Left renal cortex interstitium (tissue), 4 donors: ENCODE measurements at regions not wholly inside any gene's neighbourhood (a gene's known extent, or its start where the extent isn't known, plus 50 kb on each side); places are given as distances from the start of the nearest gene placed in this dataset.
"Not testable (repeated sequence)": the region's sequence is repeated elsewhere in the genome, so short reads cannot be mapped to it uniquely, and the experiment has no call there.

ENCODE experiments used
- DNase-seq, 4 donors: peaks; one replicate each; pipeline ENCODE4 v3.0.0-alpha.2; 2013; ENCODE audit warnings: low read depth in 4 of 4, low spot score in 2 of 4, missing footprints in 1 of 4

DNA sequence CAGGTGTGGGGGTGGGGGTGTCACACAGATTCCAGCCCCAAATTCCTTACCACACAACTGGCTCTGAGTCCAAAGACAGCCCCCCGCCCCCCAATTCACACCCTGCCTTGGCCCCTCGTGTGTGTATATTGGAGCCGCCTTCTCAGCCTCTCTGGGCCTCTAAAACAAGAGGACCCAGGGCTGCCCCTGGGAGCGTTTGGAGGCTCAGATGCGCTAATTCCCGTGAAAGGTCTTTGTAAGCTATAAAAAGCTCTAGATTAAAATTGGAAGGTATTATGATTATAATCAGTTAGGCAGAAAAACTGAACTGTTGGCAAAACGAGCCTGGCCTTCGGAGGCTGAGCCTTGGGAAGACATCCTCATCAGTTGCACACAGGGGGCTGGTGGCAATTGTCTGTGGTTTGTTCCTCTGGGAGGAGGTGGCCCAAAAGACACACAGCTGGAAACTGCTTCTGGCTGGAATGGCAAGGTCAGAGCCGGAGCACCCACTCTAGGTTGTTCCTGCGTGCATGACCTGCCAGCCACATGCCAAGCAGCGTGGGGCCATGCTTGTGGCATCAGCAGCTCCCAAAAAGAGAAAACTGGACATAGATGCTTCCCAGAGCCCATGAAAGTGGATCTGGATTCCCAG, 118.5 kb downstream of the PHETA1 start:
- DNase-seq: no peak

DNA sequence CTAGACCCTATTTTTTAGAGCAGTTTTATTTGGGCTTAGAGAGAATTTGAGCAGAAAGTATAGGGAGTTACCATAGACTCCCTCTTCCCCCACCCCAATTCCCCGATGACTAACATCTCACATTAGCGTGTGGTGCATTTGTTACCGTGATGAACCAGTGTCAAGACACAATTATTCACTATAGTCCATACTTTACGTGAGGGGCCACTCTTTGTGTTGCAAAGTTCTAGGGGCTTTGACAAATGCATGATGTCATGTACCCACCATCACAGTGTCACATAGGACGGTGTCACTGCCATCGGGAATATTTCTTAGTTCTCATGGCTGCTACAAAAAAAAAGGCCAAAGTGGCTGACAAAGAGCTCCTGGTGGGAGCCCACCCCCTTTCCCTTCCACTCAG, 119.1 kb downstream of the PHETA1 start:
- DNase-seq: no peak

DNA sequence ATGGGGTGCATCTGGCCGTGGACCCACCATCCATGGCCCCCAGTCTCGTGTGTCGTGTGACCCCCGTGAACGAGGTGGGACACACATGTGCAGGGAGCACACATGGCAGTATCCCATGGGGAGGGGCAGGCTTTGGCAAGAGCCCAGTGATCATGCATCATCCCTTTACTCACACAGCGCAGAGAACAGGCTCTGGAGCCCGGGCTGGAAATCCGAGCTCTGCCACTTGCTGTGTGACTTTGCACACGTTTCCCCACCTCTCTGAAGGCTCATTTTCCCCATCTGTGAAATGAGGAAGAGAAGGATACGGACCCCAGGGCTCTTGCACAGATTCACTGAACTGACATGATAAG, 119.9 kb downstream of the PHETA1 start:
- no peak for DNase-seq

DNA sequence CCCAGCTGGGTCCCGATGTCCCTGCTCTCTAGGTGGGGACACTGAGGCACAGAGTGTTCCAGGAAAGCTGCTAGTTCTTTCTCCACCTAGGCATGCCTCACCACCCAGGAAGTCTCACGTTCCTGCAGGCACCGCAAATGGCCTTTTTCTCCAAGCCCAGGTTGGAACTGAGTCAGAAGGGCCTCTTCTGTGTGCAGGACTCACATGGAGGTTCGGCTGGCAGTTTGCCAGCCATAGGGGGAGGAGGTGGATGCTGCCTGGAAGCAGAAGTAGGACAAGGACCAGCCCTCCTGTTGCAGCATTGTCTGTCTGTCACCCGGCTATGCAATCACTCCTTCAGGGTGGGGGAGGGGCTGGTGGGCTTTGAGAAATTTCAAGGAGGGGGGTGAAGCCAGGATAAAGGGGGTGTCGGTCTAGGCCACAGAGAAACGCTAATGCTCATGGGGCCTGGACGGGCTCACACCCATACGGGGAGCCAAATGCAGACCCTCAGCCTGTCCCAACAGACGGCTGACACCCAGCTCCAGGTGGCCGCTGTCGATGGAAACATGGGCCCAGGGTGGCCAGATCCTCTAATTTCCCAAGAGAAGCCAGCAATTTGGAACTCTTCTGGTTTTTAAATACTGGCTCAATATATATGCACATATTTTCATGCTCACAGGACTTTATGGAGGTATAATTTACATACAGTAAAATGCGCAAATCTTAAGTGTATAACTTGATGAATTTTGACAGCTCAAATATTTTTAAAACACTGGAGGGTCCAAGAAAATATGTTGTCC, 120.5 kb downstream of the PHETA1 start:
- DNase-seq: no peak

DNA sequence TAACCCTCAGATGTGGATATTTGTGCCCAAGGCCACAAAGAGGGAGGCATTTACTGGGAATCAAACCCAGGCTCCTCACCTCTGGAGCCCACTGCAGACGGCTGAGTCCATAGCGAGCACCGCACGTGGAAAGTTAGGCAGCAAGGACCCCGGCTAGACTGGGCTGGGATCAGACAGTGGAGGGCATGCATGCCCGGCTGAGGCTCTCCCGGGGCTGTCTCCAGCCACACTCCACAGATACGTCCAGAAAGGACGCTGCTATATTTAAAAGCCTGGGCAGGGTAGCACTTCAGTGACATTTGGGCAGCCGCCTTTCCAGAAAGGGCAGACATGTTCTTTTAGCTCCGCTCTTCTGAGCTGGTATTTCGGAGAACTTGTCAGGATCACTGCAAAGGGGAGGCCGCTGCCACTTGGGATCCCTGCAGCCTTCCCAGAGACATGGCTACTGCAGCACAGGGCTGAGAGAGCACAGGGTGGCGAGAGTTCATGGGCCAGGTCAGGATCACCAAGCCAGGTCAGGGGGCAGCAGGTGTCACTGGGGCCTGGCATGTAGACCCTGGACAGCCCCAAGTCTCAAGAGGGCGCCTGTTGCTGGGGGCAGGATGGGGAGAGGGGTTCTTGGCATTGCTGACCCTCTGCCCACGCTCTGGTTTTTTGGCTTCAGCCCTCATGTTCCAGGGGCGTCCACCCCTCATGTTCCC, 121.7 kb downstream of the PHETA1 start:
- no peak for DNase-seq

DNA sequence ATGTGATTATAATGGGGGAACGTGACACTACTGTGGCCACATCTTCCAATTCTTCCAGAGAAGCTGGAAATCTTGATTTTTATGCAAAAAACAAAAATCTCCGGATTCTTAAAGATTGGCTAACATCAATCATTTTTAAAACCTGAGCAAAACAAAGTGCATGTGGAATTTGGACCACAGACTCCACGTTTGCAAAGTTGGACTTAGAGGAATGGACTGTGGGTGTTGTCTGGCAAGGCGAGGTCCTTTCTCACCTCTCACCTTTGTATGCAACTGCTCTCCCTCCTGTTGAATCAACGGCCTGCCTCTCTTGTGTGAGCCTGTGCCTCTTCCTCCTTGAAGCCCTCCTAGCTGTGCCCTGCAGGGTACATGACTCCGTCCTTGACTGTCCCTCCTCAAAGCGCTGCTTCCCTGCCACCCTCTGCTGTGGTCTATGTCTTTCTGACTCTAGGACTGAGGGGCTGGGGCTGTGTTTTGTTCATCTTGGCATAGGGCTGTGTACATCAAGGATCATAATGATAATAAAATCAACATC, 122.4 kb downstream of the PHETA1 start:
- no peak for DNase-seq

DNA sequence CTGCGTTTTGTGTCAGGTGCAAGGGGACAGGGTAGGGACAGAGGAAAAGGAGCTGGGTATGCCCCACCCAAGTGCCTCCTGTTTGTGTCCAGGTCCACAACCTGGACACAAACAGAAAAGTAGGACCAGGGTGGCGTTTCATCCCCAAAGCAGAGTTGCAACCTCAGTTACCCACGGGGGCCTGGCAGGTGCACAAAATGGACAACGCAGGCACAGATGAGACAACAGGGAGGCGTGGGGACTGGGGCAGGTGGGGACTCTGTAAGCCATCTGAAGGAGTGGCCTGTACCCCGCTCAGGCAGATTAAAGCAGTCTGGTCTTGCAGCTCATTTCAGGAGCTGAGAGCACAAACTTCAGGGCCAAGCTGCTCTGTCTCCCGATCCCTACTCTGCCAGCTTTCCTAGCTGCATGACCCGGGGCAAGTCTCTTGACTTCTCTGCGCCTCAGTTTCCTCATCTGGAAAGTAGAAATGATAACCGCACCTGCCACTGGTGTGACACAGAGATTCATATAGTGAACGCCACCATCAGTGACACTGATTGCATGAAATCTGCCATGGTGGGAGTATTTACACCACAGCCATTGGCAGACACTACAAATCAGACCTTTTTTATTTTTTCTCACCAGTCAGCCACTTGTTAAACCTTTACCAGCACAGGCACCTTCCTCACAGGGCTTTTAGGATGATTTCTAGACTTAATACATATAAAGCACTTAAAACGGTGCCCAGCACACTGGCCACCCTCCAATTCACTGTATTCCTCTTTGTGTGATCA, 123.0 kb downstream of the PHETA1 start:
- DNase-seq: no peak

DNA sequence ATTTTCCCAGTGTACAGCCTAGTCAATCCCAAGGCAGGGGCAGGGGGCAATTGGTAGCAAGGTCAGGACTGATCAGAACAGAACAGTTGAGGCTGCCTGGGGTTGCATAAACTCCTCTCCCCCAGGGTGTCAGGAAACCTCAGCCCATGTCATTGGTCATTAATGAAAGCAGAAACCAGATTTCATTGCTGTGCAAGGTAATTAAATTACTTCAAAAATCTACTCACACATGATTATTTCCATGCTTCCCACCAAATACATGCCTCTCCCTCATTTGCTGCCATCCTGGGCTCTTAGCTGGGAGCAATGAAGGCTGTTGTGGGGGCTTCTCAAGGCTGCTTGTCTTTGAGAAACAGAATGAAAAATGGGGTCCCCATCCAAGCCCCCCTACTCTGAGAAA, 124.2 kb downstream of the PHETA1 start:
- DNase-seq: no peak

DNA sequence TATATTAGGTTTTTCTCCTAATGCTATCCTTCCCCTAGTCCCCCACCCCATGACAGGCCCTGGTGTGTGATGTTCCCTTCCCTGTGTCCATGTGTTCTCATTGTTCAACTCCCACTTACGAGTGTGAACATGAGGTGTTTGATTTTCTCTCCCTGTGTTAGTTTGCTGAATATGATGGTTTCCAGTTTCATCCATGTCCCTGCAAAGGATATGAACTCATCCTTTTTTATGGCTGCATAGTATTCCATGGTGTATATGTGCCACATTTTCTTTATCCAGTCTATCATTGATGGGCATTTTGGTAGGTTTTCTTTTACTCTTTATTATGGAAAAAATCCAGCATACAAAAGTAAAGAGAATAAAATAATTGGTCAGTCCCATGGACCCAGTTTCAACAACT, 126.1 kb downstream of the PHETA1 start:
- DNase-seq: not testable (repeated sequence)

DNA sequence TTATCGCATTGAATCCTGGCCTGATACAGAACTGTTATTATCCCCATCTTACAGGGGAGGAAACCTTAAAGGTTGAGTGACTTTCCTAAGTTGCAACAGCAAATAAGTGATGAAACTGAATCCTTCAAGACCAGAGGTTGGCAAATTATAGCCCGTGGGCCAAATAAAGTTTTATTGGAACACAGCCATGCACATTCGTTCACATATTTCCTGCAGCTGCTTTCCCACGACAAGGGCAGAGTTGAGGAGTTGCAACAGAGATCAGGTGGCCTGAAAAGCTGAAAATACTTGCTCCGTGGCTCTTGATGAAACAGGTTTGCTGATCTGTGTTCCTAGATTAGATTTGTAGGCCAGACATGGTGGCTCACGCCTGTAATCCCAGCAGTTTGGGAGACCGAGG, 126.7 kb downstream of the PHETA1 start:
- no peak for DNase-seq

DNA sequence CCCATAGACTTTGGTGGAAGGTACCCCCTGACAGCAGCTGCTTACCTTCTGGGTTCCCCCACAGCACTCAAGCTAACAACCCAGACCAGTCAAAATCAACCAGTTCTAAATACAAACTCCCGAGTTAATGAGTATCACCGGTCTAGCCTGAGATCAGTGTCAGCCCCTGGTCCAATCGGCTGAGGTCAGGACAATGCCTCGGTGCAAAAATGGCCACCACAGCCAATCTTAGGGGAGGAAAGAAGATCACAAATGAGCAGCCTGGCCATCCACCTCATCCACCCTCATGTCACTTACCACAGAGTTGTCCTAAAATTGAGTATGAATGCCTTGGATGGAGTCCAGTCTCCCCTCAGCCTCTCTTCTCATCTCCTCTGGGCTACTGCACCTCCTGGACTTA, 128.5 kb downstream of the PHETA1 start:
- no peak for DNase-seq

DNA sequence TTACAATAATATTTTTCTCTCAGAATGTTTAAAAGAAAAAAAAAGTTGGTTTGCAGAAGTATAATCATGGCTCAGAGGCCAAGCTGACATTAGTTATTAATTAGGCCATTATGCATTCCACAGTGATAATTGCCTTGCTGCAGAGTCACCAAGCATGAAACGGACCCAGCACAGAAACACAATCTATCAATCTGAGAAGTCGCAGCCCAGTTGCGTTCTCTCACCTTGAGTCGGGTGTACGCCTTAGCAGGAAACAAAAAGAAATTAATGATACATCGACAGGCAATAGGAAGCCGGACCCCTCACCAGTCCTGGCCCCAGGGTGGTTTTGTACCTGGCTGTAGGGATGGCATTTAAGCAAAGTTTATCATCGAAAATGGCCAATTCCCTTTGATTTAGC, 129.7 kb downstream of the PHETA1 start:
- DNase-seq: no peak

DNA sequence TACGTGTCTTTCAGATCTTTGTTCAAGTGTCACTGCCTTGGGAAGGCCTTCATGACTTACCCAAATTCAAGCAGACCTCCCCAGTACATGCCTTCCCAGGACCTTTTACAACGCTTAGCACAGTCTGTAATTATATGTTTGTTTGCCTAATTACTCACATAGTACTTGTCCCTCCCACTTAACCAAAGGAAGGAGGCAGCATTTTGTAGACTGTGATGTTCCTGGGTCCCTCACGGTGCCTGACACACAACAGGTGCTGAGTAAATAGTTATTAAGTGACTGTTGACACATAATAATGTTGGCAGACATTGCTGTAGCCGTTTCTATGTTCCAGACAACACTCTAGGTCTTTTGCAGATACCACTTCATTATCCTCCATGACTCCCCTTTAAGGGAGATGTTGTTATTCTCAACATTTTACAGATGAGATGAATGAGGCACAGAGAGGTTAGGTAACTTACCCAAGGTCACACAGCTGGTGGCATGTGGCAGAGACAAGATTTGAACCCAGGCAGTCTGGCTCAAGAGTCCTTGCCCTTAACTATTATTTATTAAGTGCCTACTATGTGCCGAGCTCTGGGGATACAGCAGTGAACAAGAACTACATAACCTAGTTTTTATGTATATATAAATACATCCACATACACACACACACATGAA, 130.7 kb downstream of the PHETA1 start:
- no peak for DNase-seq

DNA sequence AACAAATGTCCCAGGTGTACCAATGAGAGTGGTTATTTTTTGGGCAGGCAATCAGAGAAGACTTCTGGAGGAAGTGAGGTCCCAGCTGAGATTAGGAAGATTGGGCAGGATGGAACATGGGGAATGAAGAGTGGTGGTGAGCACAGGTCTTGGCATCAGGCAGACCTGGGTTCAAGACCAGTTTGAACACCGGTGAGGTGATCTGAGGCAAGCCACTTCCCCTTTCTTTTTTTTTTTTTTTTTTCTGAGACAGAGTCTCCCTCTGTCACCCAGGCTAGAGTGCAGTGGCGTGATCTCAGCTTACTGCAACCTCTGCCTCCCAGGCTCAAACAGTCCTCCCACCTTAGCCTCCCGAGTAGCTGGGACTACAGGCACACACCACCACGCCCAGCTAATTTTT, 134.4 kb downstream of the PHETA1 start:
- DNase-seq: not testable (repeated sequence)

DNA sequence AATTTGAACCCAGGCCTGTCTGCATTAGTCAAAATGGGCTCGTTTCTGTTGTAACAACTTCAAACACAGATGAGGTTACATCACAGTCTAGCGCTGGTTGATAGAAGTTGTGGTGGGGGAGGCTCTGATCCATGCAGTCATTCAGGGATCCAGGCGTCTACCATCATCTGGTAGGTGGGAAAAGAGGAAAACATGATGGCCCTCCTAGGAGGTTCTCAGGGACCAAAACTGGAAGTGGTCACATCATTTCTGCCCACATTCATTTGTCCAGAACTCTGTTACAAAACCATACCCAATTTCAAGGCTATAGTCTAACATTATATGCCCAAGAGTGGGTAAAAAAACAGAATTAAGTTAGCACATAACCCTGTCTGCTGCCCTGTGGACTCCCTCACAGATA, 135.1 kb downstream of the PHETA1 start:
- DNase-seq: no peak

DNA sequence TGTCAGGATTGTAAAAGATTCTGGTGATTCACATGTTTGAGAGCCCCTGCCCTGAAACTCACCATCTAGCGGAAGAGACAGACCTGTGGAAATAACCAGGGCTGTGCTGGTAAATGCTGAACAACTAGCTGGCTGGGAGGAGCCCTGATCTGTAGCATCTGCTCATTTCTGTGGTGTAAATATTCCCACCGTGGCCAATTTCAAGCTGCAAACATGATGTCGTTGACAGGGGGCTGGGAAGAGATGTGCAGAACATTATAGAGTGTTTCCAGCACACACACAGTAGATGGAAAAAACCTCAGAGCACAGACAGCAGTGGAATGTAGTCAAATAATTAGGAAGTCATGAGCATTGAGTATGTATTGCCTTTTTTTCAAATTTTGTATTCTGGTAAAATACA, 138.2 kb downstream of the PHETA1 start:
- no peak for DNase-seq

DNA sequence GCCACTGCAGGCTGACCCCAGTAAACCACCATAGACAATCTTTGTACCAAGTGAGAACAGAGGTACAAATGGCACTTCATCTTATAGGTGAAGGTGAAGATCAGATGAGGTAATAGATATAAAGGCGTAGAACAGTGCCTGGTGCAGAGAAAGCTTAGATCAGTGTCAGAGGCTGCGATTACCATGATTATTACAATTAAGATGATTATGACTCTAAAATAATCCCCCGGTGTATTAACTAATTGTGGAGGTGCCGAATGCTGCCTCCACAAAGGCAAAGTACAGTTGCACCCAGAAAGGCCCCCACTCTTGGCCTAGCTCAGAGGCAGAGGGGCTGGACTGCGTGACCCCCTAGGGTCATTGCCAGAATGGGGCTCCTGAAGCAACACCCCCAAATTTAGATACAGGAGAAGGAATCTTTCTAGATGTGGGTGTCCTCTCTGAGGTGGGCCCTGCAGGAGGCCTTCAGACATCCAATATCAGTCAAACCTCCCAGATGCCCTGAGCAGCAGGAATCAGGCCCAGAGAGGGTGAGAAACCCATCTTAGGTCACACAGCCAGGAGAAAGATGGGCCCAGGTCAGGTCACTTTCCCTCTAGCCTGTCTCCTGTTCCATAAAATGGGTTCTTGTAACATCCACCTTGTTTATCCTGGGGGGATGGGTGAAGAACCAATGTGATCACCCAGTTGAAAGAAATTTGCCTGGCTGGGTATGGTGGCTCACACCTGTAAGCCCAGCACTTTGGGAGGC, 139.8 kb downstream of the PHETA1 start:
- no peak for DNase-seq

DNA sequence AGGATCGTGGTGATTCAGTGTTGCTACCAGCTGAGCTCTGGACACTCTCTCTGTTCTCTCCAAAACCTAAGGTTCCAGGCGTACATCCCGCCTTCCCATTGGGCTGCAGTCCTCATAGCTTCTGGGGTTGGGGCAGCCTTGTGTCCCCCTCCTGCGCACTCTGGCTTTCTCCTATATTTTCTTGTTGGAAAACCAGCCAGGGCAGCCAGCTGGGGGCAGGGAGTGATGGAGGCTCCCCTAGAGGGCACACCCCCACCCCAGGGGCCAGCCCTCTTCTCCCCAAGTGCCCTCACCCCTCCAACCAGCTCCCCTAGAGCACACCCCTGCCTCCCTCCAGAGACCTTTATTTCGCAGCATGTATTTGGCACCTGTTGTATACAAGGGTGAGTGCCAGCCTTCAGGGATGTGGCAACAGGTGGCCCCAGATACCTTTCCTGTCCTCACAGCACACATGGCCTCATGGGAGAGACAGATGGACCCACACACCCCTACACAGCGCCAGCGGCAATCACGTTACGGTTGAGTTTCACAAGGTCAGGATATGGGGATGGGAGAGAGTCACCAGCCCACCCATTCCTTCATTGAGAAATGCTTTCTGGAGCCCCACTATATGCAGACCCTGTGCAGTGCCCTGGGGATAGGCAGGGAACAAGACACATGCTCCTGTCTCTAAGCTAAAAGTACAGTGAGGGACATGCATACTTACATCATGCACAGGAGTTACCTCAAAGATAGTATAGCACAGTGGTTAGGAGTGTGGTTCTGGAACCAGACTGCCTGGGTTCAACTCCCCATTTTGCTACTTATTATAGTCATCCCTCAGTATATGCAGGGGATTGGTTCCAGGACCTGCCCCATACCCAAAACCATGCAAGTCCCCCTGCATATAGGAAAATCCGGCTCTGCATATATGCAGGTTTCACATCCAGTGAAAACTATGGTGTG, 141.1 kb downstream of the PHETA1 start:
- no peak for DNase-seq

DNA sequence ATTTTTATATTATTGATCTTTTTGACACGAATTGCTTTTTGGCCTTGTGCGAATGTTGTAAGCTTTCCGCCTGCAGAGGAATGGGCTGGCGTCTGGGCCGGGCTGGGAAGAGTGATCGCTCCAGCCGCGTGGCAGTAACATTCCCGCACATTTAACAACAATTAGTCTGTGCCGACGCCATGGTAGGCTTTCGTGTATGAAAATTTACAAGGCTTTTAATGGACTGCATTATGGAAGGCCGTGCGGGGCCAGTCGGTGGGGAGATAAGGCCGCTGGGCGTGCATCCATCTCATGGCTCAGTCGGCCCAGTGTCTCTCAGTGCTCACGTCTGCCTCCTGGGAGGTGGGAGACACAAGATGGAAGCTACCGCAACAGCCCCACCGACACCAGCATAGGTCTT, 142.2 kb downstream of the PHETA1 start:
- no peak for DNase-seq
